ENCODE measurements at regions not wholly inside any gene's neighbourhood (a gene's known extent, or its start where the extent isn't known, plus 50 kb on each side); places are given as distances from the start of the nearest gene placed in this dataset.

DNA sequence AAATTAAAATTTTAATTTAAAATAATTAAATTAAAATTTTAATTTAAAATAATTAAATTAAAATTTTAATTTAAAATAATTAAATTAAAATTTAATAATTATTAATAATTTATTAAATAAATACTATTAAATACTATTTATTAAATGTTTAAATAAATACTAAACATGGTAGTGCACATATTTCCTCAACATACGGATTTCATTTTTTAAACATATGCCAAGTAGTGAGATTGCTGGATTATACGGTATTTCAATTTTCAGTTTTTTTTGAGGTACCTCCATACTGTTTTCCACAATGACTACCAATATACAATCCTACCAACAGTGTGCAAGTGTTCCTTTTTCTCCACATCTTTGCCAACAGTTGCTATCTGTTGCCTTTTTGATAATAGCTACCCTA, 852.9 kb upstream of the CDH8 start:
- TF ChIP-seq, protein P1, sequence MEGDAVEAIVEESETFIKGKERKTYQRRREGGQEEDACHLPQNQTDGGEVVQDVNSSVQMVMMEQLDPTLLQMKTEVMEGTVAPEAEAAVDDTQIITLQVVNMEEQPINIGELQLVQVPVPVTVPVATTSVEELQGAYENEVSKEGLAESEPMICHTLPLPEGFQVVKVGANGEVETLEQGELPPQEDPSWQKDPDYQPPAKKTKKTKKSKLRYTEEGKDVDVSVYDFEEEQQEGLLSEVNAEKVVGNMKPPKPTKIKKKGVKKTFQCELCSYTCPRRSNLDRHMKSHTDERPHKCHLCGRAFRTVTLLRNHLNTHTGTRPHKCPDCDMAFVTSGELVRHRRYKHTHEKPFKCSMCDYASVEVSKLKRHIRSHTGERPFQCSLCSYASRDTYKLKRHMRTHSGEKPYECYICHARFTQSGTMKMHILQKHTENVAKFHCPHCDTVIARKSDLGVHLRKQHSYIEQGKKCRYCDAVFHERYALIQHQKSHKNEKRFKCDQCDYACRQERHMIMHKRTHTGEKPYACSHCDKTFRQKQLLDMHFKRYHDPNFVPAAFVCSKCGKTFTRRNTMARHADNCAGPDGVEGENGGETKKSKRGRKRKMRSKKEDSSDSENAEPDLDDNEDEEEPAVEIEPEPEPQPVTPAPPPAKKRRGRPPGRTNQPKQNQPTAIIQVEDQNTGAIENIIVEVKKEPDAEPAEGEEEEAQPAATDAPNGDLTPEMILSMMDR (IDR thresholded peaks at IDR 0.05; ENCODE audit: insufficient read depth in 1 of 2, low read depth in 1 of 2, low read length in 1 of 2, severe bottlenecking in 1 of 2, unreplicated experiment in 1 of 2): no peak
- Mint-ChIP-seq H3K4me3 (ENCODE audit: unreplicated experiment) (no peak overlapping the region), H3K36me3 (ENCODE audit: insufficient read depth, unreplicated experiment) (no peaks in the 10 kb centered on the region), H3K4me1 (ENCODE audit: low read depth, unreplicated experiment) (no peaks in the 10 kb centered on the region), H3K27me3 (ENCODE audit: insufficient read depth, unreplicated experiment) (no peaks in the 10 kb centered on the region), H3K9me3 (ENCODE audit: unreplicated experiment) (no peaks in the 10 kb centered on the region), H3K27ac (ENCODE audit: unreplicated experiment) (no peak overlapping the region)
- ChIA-PET CTCF (no interaction called here), POLR2A (no interaction called here)
- DNase-seq: no peak
- Histone ChIP-seq H3K4me1 (no peaks in the 10 kb centered on the region), H3K9me3 (peaks cover 4% of the 10 kb centered on the region), H3K4me3 (ENCODE audit: low read depth, low read length) (no peak overlapping the region), H3K27me3 (replicated peaks; ENCODE audit: control insufficient read depth, insufficient read depth, low read length) (no peaks in the 10 kb centered on the region), H3K36me3 (ENCODE audit: control insufficient read depth, insufficient read depth, low read length) (no peaks in the 10 kb centered on the region)
- no TSS peak for BruUV-seq (replicated peaks)
- intact Hi-C loops (cut with micrococcal nuclease; ENCODE audit: unreplicated experiment): no loop called here

DNA sequence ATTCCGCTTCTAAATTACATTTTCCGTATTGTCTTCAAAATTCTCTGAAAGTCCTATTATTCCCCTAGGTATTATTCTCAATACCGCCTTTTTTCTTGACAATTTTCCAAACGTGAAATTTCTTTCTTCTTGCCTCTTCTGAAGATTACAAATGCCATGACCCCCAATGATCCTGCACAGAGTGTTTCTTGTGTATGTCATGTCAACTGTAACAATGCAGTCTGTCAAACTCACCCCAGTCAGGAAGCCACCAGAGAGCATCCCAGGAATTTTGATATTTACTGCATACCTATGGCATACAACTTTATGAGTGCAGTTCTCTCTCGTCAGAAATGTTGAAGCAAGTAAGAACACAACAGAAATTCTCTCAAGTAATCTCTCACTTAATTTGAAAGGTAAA, 847.3 kb upstream of the CDH8 start:
- Histone ChIP-seq H3K4me3 (ENCODE audit: low read depth, low read length) (no peak overlapping the region), H3K4me1 (no peaks in the 10 kb centered on the region), H3K9me3 (no peaks in the 10 kb centered on the region), H3K27me3 (replicated peaks; ENCODE audit: control insufficient read depth, insufficient read depth, low read length) (no peaks in the 10 kb centered on the region), H3K36me3 (ENCODE audit: control insufficient read depth, insufficient read depth, low read length) (no peaks in the 10 kb centered on the region)
- no peak overlapping the region for H3K27ac Mint-ChIP-seq (ENCODE audit: unreplicated experiment)
- H3K4me1 Mint-ChIP-seq (ENCODE audit: low read depth, unreplicated experiment): no peaks in the 10 kb centered on the region
- no peaks in the 10 kb centered on the region for H3K27me3 Mint-ChIP-seq (ENCODE audit: insufficient read depth, unreplicated experiment)
- intact Hi-C loops (cut with micrococcal nuclease; ENCODE audit: unreplicated experiment): no loop called here
- H3K4me3 Mint-ChIP-seq (ENCODE audit: unreplicated experiment): no peak overlapping the region
- CTCF ChIA-PET: no interaction called here
- POLR2A ChIA-PET: no interaction called here
- TF ChIP-seq, protein P1 (IDR thresholded peaks at IDR 0.05; ENCODE audit: insufficient read depth in 1 of 2, low read depth in 1 of 2, low read length in 1 of 2, severe bottlenecking in 1 of 2, unreplicated experiment in 1 of 2): no peak
- H3K36me3 Mint-ChIP-seq (ENCODE audit: insufficient read depth, unreplicated experiment): no peaks in the 10 kb centered on the region
- BruUV-seq (replicated peaks): no TSS peak
- no peak for DNase-seq
- H3K9me3 Mint-ChIP-seq (ENCODE audit: unreplicated experiment): no peaks in the 10 kb centered on the region

DNA sequence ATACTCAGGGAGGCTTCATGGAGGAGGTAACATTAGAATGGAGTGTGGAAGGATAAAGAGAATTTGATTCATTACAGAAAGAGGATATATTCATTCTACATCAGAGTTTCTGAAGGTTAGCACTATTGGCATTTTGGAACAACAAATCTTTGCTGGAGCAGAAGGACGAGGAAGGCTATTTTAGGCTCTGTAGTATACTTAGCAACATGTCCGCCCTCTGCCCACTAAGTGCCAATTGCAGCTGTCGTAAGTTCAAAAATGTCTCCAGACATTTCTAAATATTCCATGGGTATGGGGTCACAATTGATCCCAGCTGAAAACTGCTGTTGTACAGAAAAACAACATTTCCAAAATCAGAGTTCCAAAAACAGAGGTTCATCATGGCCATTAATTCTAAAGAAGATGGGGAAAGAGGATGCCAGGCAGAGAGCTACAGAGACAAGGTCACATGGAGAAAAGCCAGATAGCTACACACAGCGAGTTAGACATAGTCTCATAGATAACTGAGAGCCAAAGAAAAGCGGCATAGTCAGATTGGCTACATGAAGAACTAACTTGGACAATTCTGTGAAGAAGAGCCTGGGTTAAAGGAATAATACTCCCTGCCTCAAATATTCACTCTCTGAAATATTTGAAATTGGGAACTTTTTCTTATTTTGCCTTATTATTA, 846.4 kb upstream of the CDH8 start:
- Mint-ChIP-seq H3K27ac (ENCODE audit: unreplicated experiment) (no peak overlapping the region), H3K27me3 (ENCODE audit: insufficient read depth, unreplicated experiment) (no peaks in the 10 kb centered on the region), H3K4me3 (ENCODE audit: unreplicated experiment) (no peak overlapping the region), H3K36me3 (ENCODE audit: insufficient read depth, unreplicated experiment) (no peaks in the 10 kb centered on the region), H3K4me1 (ENCODE audit: low read depth, unreplicated experiment) (no peaks in the 10 kb centered on the region), H3K9me3 (ENCODE audit: unreplicated experiment) (no peaks in the 10 kb centered on the region)
- TF ChIP-seq, protein P1 (IDR thresholded peaks at IDR 0.05; ENCODE audit: insufficient read depth in 1 of 2, low read depth in 1 of 2, low read length in 1 of 2, severe bottlenecking in 1 of 2, unreplicated experiment in 1 of 2): no peak
- Histone ChIP-seq H3K27me3 (replicated peaks; ENCODE audit: control insufficient read depth, insufficient read depth, low read length) (no peaks in the 10 kb centered on the region), H3K9me3 (no peaks in the 10 kb centered on the region), H3K4me3 (ENCODE audit: low read depth, low read length) (no peak overlapping the region), H3K36me3 (ENCODE audit: control insufficient read depth, insufficient read depth, low read length) (no peaks in the 10 kb centered on the region), H3K4me1 (no peaks in the 10 kb centered on the region)
- DNase-seq: no peak
- BruUV-seq (replicated peaks): no TSS peak
- ChIA-PET POLR2A (no interaction called here), CTCF (no interaction called here)
- intact Hi-C loops (cut with micrococcal nuclease; ENCODE audit: unreplicated experiment): no loop called here
